Neuronal stem cell (in vitro differentiated cells): ENCODE measurements at regions not wholly inside any gene's neighbourhood (a gene's known extent, or its start where the extent isn't known, plus 50 kb on each side); places are given as distances from the start of the nearest gene placed in this dataset.

Experiments used
- DNase-seq: peaks from one replicate; pipeline ENCODE4 v3.0.0-alpha.2; 2013; ENCODE audit warnings: low spot score
- H2AFZ ChIP-seq: one replicate; pipeline ENCODE4 v1.6.1; 2013; ENCODE audit warnings: mild to moderate bottlenecking, low read length, inconsistent platforms
- H2AK5ac ChIP-seq: 2 replicates; pipeline ENCODE4 v1.6.1; 2013; ENCODE audit warnings: low read depth, mild to moderate bottlenecking, inconsistent platforms, low read length, moderate library complexity, mixed read lengths
- H2BK120ac ChIP-seq: 2 replicates; pipeline ENCODE4 v1.6.1; 2013; ENCODE audit warnings: low read depth, mild to moderate bottlenecking, inconsistent platforms, low read length, moderate library complexity, mixed read lengths
- H2BK12ac ChIP-seq: one replicate; pipeline ENCODE4 v1.6.1; 2013; ENCODE audit warnings: low read length, inconsistent platforms
- H2BK15ac ChIP-seq: 2 replicates; pipeline ENCODE4 v1.6.1; 2013; ENCODE audit warnings: mild to moderate bottlenecking, low read length, inconsistent platforms, mixed read lengths
- H2BK5ac ChIP-seq: one replicate; pipeline ENCODE4 v1.6.1; 2013; ENCODE audit warnings: inconsistent platforms, mild to moderate bottlenecking, low read length, moderate library complexity
- H3K14ac ChIP-seq: one replicate; pipeline ENCODE4 v1.6.1; 2013; ENCODE audit warnings: low read length, inconsistent platforms
- H3K18ac ChIP-seq: 2 replicates; pipeline ENCODE4 v1.6.1; 2013; ENCODE audit warnings: low read length, inconsistent platforms
- H3K23ac ChIP-seq: 2 replicates; pipeline ENCODE4 v1.6.1; 2013; ENCODE audit warnings: low read depth, mild to moderate bottlenecking, mixed read lengths, low read length, inconsistent platforms; ENCODE audit not compliant: poor library complexity
- H3K27ac ChIP-seq: replicated peaks from 3 replicates; pipeline ENCODE4 v1.5.1; 2013; ENCODE audit warnings: low read length, inconsistent platforms
- H3K27me3 ChIP-seq, 3 experiments: 2 replicates each; pipeline ENCODE4 v1.6.1; 2013; ENCODE audit warnings: low read length in 3 of 3, mild to moderate bottlenecking in 2 of 3, inconsistent platforms in 1 of 3, low read depth in 1 of 3, mixed read lengths in 1 of 3, moderate library complexity in 1 of 3; ENCODE audit not compliant: control insufficient read depth in 3 of 3, insufficient read depth in 3 of 3
- H3K36me3 ChIP-seq, 2 donors: replicated peaks in 1 of 2; 2 replicates each; pipeline ENCODE4 v1.6.1; 2013; ENCODE audit warnings: low read length in 2 of 2; ENCODE audit not compliant: control insufficient read depth in 2 of 2, insufficient read depth in 2 of 2
- H3K4ac ChIP-seq: 2 replicates; pipeline ENCODE4 v1.6.1; 2013; ENCODE audit warnings: inconsistent platforms, mild to moderate bottlenecking, low read length, moderate library complexity
- H3K4me1 ChIP-seq, 2 donors: 1 replicate in 1 of 2; 2 replicates in 1 of 2; pipeline ENCODE4 v1.6.1; 2013; ENCODE audit warnings: low read length in 2 of 2, low read depth in 1 of 2; ENCODE audit not compliant: control insufficient read depth in 2 of 2, insufficient read depth in 1 of 2
- H3K4me2 ChIP-seq: one replicate; pipeline ENCODE4 v1.6.1; 2013; ENCODE audit warnings: mild to moderate bottlenecking, low read length, inconsistent platforms; ENCODE audit not compliant: insufficient read depth, poor library complexity, severe bottlenecking
- H3K4me3 ChIP-seq, 2 donors: 2 replicates each; pipeline ENCODE4 v1.5.1; 2013; ENCODE audit warnings: low read length in 2 of 2, mild to moderate bottlenecking in 2 of 2, inconsistent platforms in 1 of 2, moderate library complexity in 1 of 2
- H3K79me1 ChIP-seq: one replicate; pipeline ENCODE4 v1.6.1; 2013; ENCODE audit warnings: low read depth, mild to moderate bottlenecking, inconsistent platforms, low read length, moderate library complexity
- H3K9ac ChIP-seq: one replicate; pipeline ENCODE4 v1.6.1; 2013; ENCODE audit warnings: mild to moderate bottlenecking, low read depth, low read length, inconsistent platforms; ENCODE audit not compliant: poor library complexity
- H3K9me3 ChIP-seq, 2 donors: replicated peaks in 1 of 2; 2 replicates each; pipeline versions ENCODE3 to v1.6.1; 2013; ENCODE audit warnings: low read length in 2 of 2, mild to moderate bottlenecking in 2 of 2, inconsistent platforms in 1 of 2, low read depth in 1 of 2, mixed read lengths in 1 of 2, moderate library complexity in 1 of 2; ENCODE audit not compliant: control insufficient read depth in 2 of 2, insufficient read depth in 1 of 2
- H4K8ac ChIP-seq: one replicate; pipeline ENCODE4 v1.6.1; 2013; ENCODE audit warnings: low read depth, mild to moderate bottlenecking, inconsistent platforms, low read length, moderate library complexity
- H4K91ac ChIP-seq: one replicate; pipeline ENCODE4 v1.6.1; 2013; ENCODE audit warnings: low read length, low read depth, mild to moderate bottlenecking, inconsistent platforms; ENCODE audit not compliant: poor library complexity
- WGBS, 2 donors: extraction: QIAGEN DNeasy Blood & Tissue Kit; methylation state at CpG; one replicate each; pipeline ENCODE4 v1.1.7; 2013; ENCODE audit warnings: missing lambda C conversion rate in 2 of 2, mixed read lengths in 1 of 2; ENCODE audit not compliant: insufficient read length in 2 of 2, insufficient replicate concordance in 1 of 2; ENCODE audit errors: extremely low coverage in 2 of 2; 5-methylcytosine and 5-hydroxymethylcytosine counted together

GRCh38 chr15:29990954-29991353 lies 91.8 kb upstream of the GOLGA8J start:
- Histone ChIP-seq H3K79me1 (no peaks in the 10 kb centered on the region), H3K9me3 (no peaks in the 10 kb centered on the region), H3K18ac (no peak overlapping the region), H4K8ac (no peak overlapping the region), H2BK120ac (no peak overlapping the region), H3K4me2 (no peak overlapping the region), H2BK15ac (no peak overlapping the region), H2AFZ (no peak overlapping the region), H3K4me1 (peaks cover 0 to 2% of the 10 kb centered on the region in 2 donors), H2BK12ac (no peak overlapping the region), H3K36me3 (no peaks in the 10 kb centered on the region), H3K27me3 (no peaks in the 10 kb centered on the region), H3K14ac (no peak overlapping the region), H3K4me3 (no peak overlapping the region), H4K91ac (no peak overlapping the region), H3K27ac (no peak overlapping the region), H3K4ac (no peak overlapping the region), H3K9ac (no peak overlapping the region), H3K23ac (no peak overlapping the region), H2AK5ac (no peak overlapping the region), H2BK5ac (no peak overlapping the region)
- no CpG with 5 or more reads among the region's 4 CpGs for WGBS, 2 donors
- DNase-seq: no peak

GRCh38 chr15:29990035-29990434 lies 92.7 kb upstream of the GOLGA8J start:
- no peak for DNase-seq
- H3K14ac ChIP-seq: no peak overlapping the region
- H3K4me3 ChIP-seq: no peak overlapping the region
- no peaks in the 10 kb centered on the region for H3K36me3 ChIP-seq
- H4K91ac ChIP-seq: no peak overlapping the region
- H2BK120ac ChIP-seq: no peak overlapping the region
- no peak overlapping the region for H3K4ac ChIP-seq
- H3K27me3 ChIP-seq: no peaks in the 10 kb centered on the region
- WGBS, 2 donors: no CpG with 5 or more reads among the region's 2 CpGs
- no peak overlapping the region for H2AK5ac ChIP-seq
- no peak overlapping the region for H2BK15ac ChIP-seq
- H4K8ac ChIP-seq: no peak overlapping the region
- H2BK12ac ChIP-seq: no peak overlapping the region
- H2BK5ac ChIP-seq: no peak overlapping the region
- no peak overlapping the region for H3K4me2 ChIP-seq
- no peak overlapping the region for H2AFZ ChIP-seq
- no peak overlapping the region for H3K9ac ChIP-seq
- peaks cover 0 to 5% of the 10 kb centered on the region in 2 donors for H3K4me1 ChIP-seq
- H3K18ac ChIP-seq: no peak overlapping the region
- H3K9me3 ChIP-seq: no peaks in the 10 kb centered on the region
- no peaks in the 10 kb centered on the region for H3K79me1 ChIP-seq
- H3K27ac ChIP-seq: no peak overlapping the region
- H3K23ac ChIP-seq: no peak overlapping the region

GRCh38 chr15:29988701-29989100 lies 94.1 kb upstream of the GOLGA8J start:
- WGBS, 2 donors: no CpG with 5 or more reads among the region's 3 CpGs
- H3K9me3 ChIP-seq: no peaks in the 10 kb centered on the region
- H2BK120ac ChIP-seq: no peak overlapping the region
- H3K4ac ChIP-seq: no peak overlapping the region
- H3K27ac ChIP-seq: no peak overlapping the region
- no peak overlapping the region for H4K8ac ChIP-seq
- H3K27me3 ChIP-seq: no peaks in the 10 kb centered on the region
- no peak overlapping the region for H2BK5ac ChIP-seq
- H2AFZ ChIP-seq: no peak overlapping the region
- H3K18ac ChIP-seq: no peak overlapping the region
- DNase-seq: no peak
- H3K4me1 ChIP-seq: peaks cover 0 to 3% of the 10 kb centered on the region in 2 donors
- H2AK5ac ChIP-seq: no peak overlapping the region
- H3K23ac ChIP-seq: no peak overlapping the region
- H3K14ac ChIP-seq: no peak overlapping the region
- H3K9ac ChIP-seq: no peak overlapping the region
- H2BK12ac ChIP-seq: no peak overlapping the region
- H3K79me1 ChIP-seq: no peaks in the 10 kb centered on the region
- no peak overlapping the region for H3K4me2 ChIP-seq
- no peak overlapping the region for H3K4me3 ChIP-seq
- no peaks in the 10 kb centered on the region for H3K36me3 ChIP-seq
- no peak overlapping the region for H4K91ac ChIP-seq
- H2BK15ac ChIP-seq: no peak overlapping the region

GRCh38 chr15:29986946-29987345 lies 95.8 kb upstream of the GOLGA8J start:
- peaks cover 0 to 3% of the 10 kb centered on the region in 2 donors for H3K4me1 ChIP-seq
- DNase-seq: no peak
- no CpG with 5 or more reads among the region's 2 CpGs for WGBS, 2 donors

More at GRCh38 chr15:29986946-29987345, 95.8 kb upstream of the GOLGA8J start:
- Histone ChIP-seq H4K8ac (no peak overlapping the region), H2BK120ac (no peak overlapping the region), H2AFZ (no peak overlapping the region), H2BK5ac (no peak overlapping the region), H3K4me3 (no peak overlapping the region), H2BK15ac (no peak overlapping the region), H3K4ac (no peak overlapping the region), H3K14ac (no peak overlapping the region), H3K27ac (no peak overlapping the region), H2AK5ac (no peak overlapping the region), H4K91ac (no peak overlapping the region), H3K9ac (no peak overlapping the region), H3K23ac (no peak overlapping the region), H3K27me3 (no peaks in the 10 kb centered on the region), H3K4me2 (no peak overlapping the region), H3K9me3 (no peaks in the 10 kb centered on the region), H3K36me3 (no peaks in the 10 kb centered on the region), H3K79me1 (no peaks in the 10 kb centered on the region), H3K18ac (no peak overlapping the region), H2BK12ac (no peak overlapping the region)
